Spinal cord (tissue), 9 donors: ENCODE measurements at regions not wholly inside any gene's neighbourhood (a gene's known extent, or its start where the extent isn't known, plus 50 kb on each side); places are given as distances from the start of the nearest gene placed in this dataset.
A peak's percentile ranks its signal among the peaks of the same experiment; 100 is the strongest.

Experiments used
- DNase-seq, 6 donors: peaks; one replicate each; pipeline versions ENCODE4 v3.0.0 to v3.0.0-alpha.2; 2013 to 2015; ENCODE audit warnings: low spot score in 6 of 6, low read depth in 4 of 6
- H3K27ac ChIP-seq: one replicate; pipeline ENCODE4 v1.5.1; 2013; ENCODE audit warnings: low read depth, low read length, control low read depth
- H3K27me3 ChIP-seq: one replicate; pipeline ENCODE4 v1.6.1; 2013; ENCODE audit warnings: low read length; ENCODE audit not compliant: control insufficient read depth, insufficient read depth
- H3K36me3 ChIP-seq: one replicate; pipeline ENCODE4 v1.6.1; 2013; ENCODE audit warnings: low read length; ENCODE audit not compliant: control insufficient read depth, insufficient read depth
- H3K4me1 ChIP-seq: one replicate; pipeline ENCODE4 v1.6.1; 2013; ENCODE audit warnings: low read length; ENCODE audit not compliant: control insufficient read depth, insufficient read depth
- H3K4me3 ChIP-seq: one replicate; pipeline ENCODE4 v1.5.1; 2013; ENCODE audit warnings: low read depth, low read length, control low read depth
- H3K9me3 ChIP-seq: one replicate; pipeline ENCODE4 v1.6.1; 2013; ENCODE audit warnings: low read length; ENCODE audit not compliant: control insufficient read depth, insufficient read depth
- WGBS: methylation state at CpG from one replicate; pipeline ENCODE4 v1.1.5; 2013; ENCODE audit warnings: missing lambda C conversion rate; ENCODE audit not compliant: insufficient coverage; 5-methylcytosine and 5-hydroxymethylcytosine counted together
- donor health status: healthy.

- no peaks in the 10 kb centered on the region for H3K27me3 ChIP-seq
- DNase-seq, result no peak
- H3K4me3 ChIP-seq, result no peak overlapping the region
- H3K36me3 ChIP-seq, result no peaks in the 10 kb centered on the region
- no CpG with 5 or more reads among the region's 2 CpGs for WGBS
- no peak overlapping the region for H3K27ac ChIP-seq
- H3K4me1 ChIP-seq, result no peaks in the 10 kb centered on the region
- H3K9me3 ChIP-seq, result no peaks in the 10 kb centered on the region
Measured at GRCh38 chr4:14515556-14515955, 486.7 kb upstream of the CPEB2 start.

- Histone ChIP-seq H3K27me3 (no peaks in the 10 kb centered on the region), H3K9me3 (no peaks in the 10 kb centered on the region), H3K27ac (no peak overlapping the region), H3K4me3 (no peak overlapping the region), H3K4me1 (no peaks in the 10 kb centered on the region), H3K36me3 (no peaks in the 10 kb centered on the region)
- no CpG with 5 or more reads among the region's 2 CpGs for WGBS
- DNase-seq, result peak in 4 of 6 donors; percentile 17 to 61 (median 37)
Measured at GRCh38 chr4:14518136-14518535, 484.1 kb upstream of the CPEB2 start.

GRCh38 chr4:14520171-14520570 lies 482.1 kb upstream of the CPEB2 start:
- Histone ChIP-seq H3K4me3 (no peak overlapping the region), H3K9me3 (no peaks in the 10 kb centered on the region), H3K27me3 (no peaks in the 10 kb centered on the region), H3K4me1 (no peaks in the 10 kb centered on the region), H3K27ac (no peak overlapping the region), H3K36me3 (no peaks in the 10 kb centered on the region)
- DNase-seq, result no peak
- 100% methylated on average over 1 of the region's 1 CpG for WGBS

- Histone ChIP-seq H3K27ac (no peak overlapping the region), H3K9me3 (peaks cover 2% of the 10 kb centered on the region), H3K4me3 (no peak overlapping the region), H3K4me1 (no peaks in the 10 kb centered on the region), H3K36me3 (no peaks in the 10 kb centered on the region), H3K27me3 (no peaks in the 10 kb centered on the region)
- DNase-seq, result peak in 1 of 6 donors; percentile 27
- 60% methylated on average over 1 of the region's 1 CpG for WGBS
Measured at GRCh38 chr4:14524276-14524675, 478.0 kb upstream of the CPEB2 start.

GRCh38 chr4:14528918-14529317 lies 473.4 kb upstream of the CPEB2 start:
- no peak for DNase-seq
- no peaks in the 10 kb centered on the region for H3K27me3 ChIP-seq
- 100% methylated on average over 2 of the region's 2 CpGs for WGBS
- no peaks in the 10 kb centered on the region for H3K36me3 ChIP-seq
- H3K27ac ChIP-seq, result no peak overlapping the region
- peaks cover 2% of the 10 kb centered on the region for H3K9me3 ChIP-seq
- no peaks in the 10 kb centered on the region for H3K4me1 ChIP-seq
- H3K4me3 ChIP-seq, result no peak overlapping the region

GRCh38 chr4:14529653-14530052 lies 472.6 kb upstream of the CPEB2 start:
- no peak overlapping the region for H3K4me3 ChIP-seq
- H3K4me1 ChIP-seq, result no peaks in the 10 kb centered on the region
- peak in 1 of 6 donors; percentile 16 for DNase-seq
- no peaks in the 10 kb centered on the region for H3K36me3 ChIP-seq
- H3K9me3 ChIP-seq, result peaks cover 2% of the 10 kb centered on the region
- WGBS, result 43% methylated on average over 2 of the region's 4 CpGs
- no peaks in the 10 kb centered on the region for H3K27me3 ChIP-seq
- no peak overlapping the region for H3K27ac ChIP-seq

- Histone ChIP-seq H3K36me3 (no peaks in the 10 kb centered on the region), H3K9me3 (no peaks in the 10 kb centered on the region), H3K4me3 (no peak overlapping the region), H3K27ac (no peak overlapping the region), H3K27me3 (no peaks in the 10 kb centered on the region), H3K4me1 (no peaks in the 10 kb centered on the region)
- DNase-seq, result no peak
Measured at GRCh38 chr4:14532436-14532835, 469.8 kb upstream of the CPEB2 start.

GRCh38 chr4:14539246-14539645 lies 463.0 kb upstream of the CPEB2 start:
- Histone ChIP-seq H3K36me3 (no peaks in the 10 kb centered on the region), H3K27ac (no peak overlapping the region), H3K27me3 (no peaks in the 10 kb centered on the region), H3K4me1 (no peaks in the 10 kb centered on the region), H3K9me3 (no peaks in the 10 kb centered on the region), H3K4me3 (no peak overlapping the region)
- DNase-seq, result no peak
- WGBS, result 100% methylated on average over 2 of the region's 2 CpGs

- no CpG with 5 or more reads among the region's 5 CpGs for WGBS
- no peaks in the 10 kb centered on the region for H3K9me3 ChIP-seq
- no peaks in the 10 kb centered on the region for H3K36me3 ChIP-seq
- DNase-seq, result no peak
- no peaks in the 10 kb centered on the region for H3K27me3 ChIP-seq
- no peaks in the 10 kb centered on the region for H3K4me1 ChIP-seq
- H3K4me3 ChIP-seq, result no peak overlapping the region
- no peak overlapping the region for H3K27ac ChIP-seq
Measured at GRCh38 chr4:14545163-14545562, 457.1 kb upstream of the CPEB2 start.

GRCh38 chr4:14545807-14546206 lies 456.5 kb upstream of the CPEB2 start:
- Histone ChIP-seq H3K9me3 (no peaks in the 10 kb centered on the region), H3K4me3 (no peak overlapping the region), H3K27me3 (no peaks in the 10 kb centered on the region), H3K4me1 (no peaks in the 10 kb centered on the region), H3K27ac (no peak overlapping the region), H3K36me3 (no peaks in the 10 kb centered on the region)
- no peak for DNase-seq
- no CpG with 5 or more reads among the region's 4 CpGs for WGBS
